ENCODE measurements at regions not wholly inside any gene's neighbourhood (a gene's known extent, or its start where the extent isn't known, plus 50 kb on each side); places are given as distances from the start of the nearest gene placed in this dataset.

- no peak for TF ChIP-seq CTCF (optimal IDR thresholded peaks at IDR 0.05 in 1 of 3, IDR thresholded peaks at IDR 0.05 in 1 of 3, conservative IDR thresholded peaks at IDR 0.05 in 1 of 3; ENCODE audit: extremely low read depth in 1 of 3, insufficient read depth in 2 of 3, low read length in 3 of 3)
- no peak for TF ChIP-seq EZH2 (IDR thresholded peaks at IDR 0.05; ENCODE audit: low read length)
Measured at GRCh38 chr1:232459826-232460225, 170.1 kb downstream of the SIPA1L2 start.

Data from keratinocyte (primary cell).